Panc1 (cell line): ENCODE measurements at regions not wholly inside any gene's neighbourhood (a gene's known extent, or its start where the extent isn't known, plus 50 kb on each side); places are given as distances from the start of the nearest gene placed in this dataset.
"Not testable (repeated sequence)": the region's sequence is repeated elsewhere in the genome, so short reads cannot be mapped to it uniquely, and the experiment has no call there.

Experiments used
- ATAC-seq: fragments of 200-7000 bp; cut with Tn5 transposase; 2 replicates; pipeline ENCODE4 v1.9.1; 2020; ENCODE audit warnings: mild to moderate bottlenecking, moderate library complexity
- BruUV-seq: library from RNA; stranded (reverse); fragments of 400-500 nt; replicated peaks from 2 replicates; lab custom pipeline; 2021; lab: Mats Ljungman, UMichigan
- CTCF ChIA-PET: fragments of 300-600 bp; sonication (Branson Sonifier 250); formaldehyde crosslinking; loops from one replicate; lab custom pipeline; 2022; ENCODE audit warnings: antibody characterized with exemption; lab: Charles Lee
- POLR2A ChIA-PET: fragments of 300-600 bp; sonication (Branson Sonifier 250); formaldehyde crosslinking; loops from one replicate; lab custom pipeline; 2022; ENCODE audit warnings: antibody characterized with exemption; lab: Charles Lee
- DNase-seq: peaks from one replicate; pipeline ENCODE4 v3.0.0-alpha.2; 2010; ENCODE audit warnings: low read depth, low spot score
- H3K27ac ChIP-seq: 2 replicates; pipeline ENCODE4 v1.5.1; 2011; ENCODE audit warnings: mild to moderate bottlenecking, low read length, inconsistent platforms
- H3K27me3 ChIP-seq: fragments of 200-500 bp; sonication (Bioruptor generic); 2 replicates; pipeline ENCODE4 v1.6.0; 2014; ENCODE audit warnings: low read length, inconsistent platforms; ENCODE audit not compliant: control insufficient read depth, insufficient read depth
- H3K36me3 ChIP-seq: fragments of 200-500 bp; sonication (Bioruptor generic); 2 replicates; pipeline ENCODE4 v1.5.1; 2014; ENCODE audit warnings: inconsistent platforms, mild to moderate bottlenecking, low read length, moderate library complexity; ENCODE audit not compliant: control insufficient read depth, insufficient read depth
- H3K4me1 ChIP-seq: 2 replicates; pipeline ENCODE4 v1.5.1; 2011; ENCODE audit warnings: inconsistent platforms, mild to moderate bottlenecking, low read length, moderate library complexity; ENCODE audit not compliant: control insufficient read depth, insufficient read depth
- H3K4me3 ChIP-seq, 2 experiments: 2 replicates each; pipeline ENCODE4 v1.5.1; 2011 to 2012; ENCODE audit warnings: low read depth in 2 of 2, low read length in 2 of 2, mild to moderate bottlenecking in 2 of 2, inconsistent platforms in 1 of 2, moderate library complexity in 1 of 2
- H3K9me3 ChIP-seq: fragments of 200-500 bp; sonication (Bioruptor generic); 2 replicates; pipeline ENCODE4 v1.5.1; 2014; ENCODE audit warnings: low read depth, mild to moderate bottlenecking, inconsistent platforms, low read length, moderate library complexity; ENCODE audit not compliant: control insufficient read depth, insufficient read depth
- POLR2AphosphoS5 ChIP-seq: IDR thresholded peaks from 2 replicates; pipeline ENCODE4 v1.6.1; 2012; ENCODE audit warnings: mild to moderate bottlenecking, low read depth, low read length, moderate library complexity
- SIN3A ChIP-seq: IDR thresholded peaks from 2 replicates; pipeline ENCODE4 v1.6.1; 2012; ENCODE audit warnings: low read depth, mild to moderate bottlenecking, low read length, moderate library complexity, borderline replicate concordance; ENCODE audit not compliant: insufficient read depth
- TCF7L2 ChIP-seq: IDR thresholded peaks from 2 replicates; pipeline ENCODE4 v1.6.1; 2011; ENCODE audit warnings: mild to moderate bottlenecking, low read depth, low read length, inconsistent platforms
- in situ Hi-C: cut with HindIII; loops from 2 replicates; pipeline ENCODE4 v1.10.0; 2016; ENCODE audit warnings: low sequenced_read_pairs, low pct_unique_long_range_greater_than_20kb
- intact Hi-C: fragments of 100-400 bp; cut with micrococcal nuclease; formaldehyde crosslinking; loops from one replicate; pipeline ENCODE4 v1.10.0; 2022; ENCODE audit not compliant: unreplicated experiment
- TF ChIP-seq, protein P1 (sequence below): fragments of 450-650 bp; IDR thresholded peaks from 2 replicates; pipeline ENCODE4 v1.5.1; 2017; ENCODE audit warnings: mild to moderate bottlenecking
- TF ChIP-seq, protein P2 (sequence below), 2 experiments: IDR thresholded peaks; 2 replicates each; pipeline ENCODE4 v1.6.1; 2011 to 2012; ENCODE audit warnings: low read depth in 2 of 2, control low read depth in 1 of 2, low read length in 1 of 2, mild to moderate bottlenecking in 1 of 2, moderate library complexity in 1 of 2; ENCODE audit not compliant: insufficient read depth in 1 of 2

DNA sequence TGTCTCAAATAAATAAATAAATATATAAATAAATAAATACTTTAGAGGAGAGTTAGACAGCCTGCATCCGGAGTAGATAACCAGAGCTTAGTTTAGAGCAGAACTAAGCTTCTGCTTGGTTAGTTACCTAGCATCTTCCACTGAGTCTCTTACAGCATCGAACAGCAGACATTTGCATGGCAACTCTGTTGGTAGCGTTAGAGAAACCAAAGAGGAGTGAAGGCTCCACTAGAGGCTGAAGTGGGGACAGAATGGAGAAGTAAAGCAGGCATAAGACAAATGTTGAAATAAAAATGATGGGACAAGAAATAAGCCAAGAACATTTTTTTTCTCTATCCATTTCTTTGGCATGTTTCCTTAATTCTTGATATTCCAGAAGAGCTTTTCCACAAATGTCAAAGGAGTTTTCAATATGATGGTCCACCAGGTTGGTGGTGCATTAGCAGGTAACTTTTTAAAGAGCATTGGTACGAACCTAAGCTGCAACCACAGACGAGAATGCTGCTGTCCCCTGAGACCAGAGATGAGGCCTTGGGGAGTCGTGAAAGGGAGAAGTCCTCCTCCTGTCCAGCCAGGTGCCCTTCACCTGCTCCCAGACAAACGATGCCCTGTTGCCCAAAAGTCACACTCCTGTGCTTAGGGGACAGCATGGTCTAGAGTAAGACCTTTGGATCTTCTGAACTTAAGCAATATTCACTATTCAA, 438.3 kb downstream of the DIRAS2 start:
- in situ Hi-C loops (no loop called here), intact Hi-C loops (no loop called here)
- H3K4me3 ChIP-seq, result no peak overlapping the region
- H3K36me3 ChIP-seq, result no peaks in the 10 kb centered on the region
- TF ChIP-seq TCF7L2, result no peak
- TF ChIP-seq, protein P1, sequence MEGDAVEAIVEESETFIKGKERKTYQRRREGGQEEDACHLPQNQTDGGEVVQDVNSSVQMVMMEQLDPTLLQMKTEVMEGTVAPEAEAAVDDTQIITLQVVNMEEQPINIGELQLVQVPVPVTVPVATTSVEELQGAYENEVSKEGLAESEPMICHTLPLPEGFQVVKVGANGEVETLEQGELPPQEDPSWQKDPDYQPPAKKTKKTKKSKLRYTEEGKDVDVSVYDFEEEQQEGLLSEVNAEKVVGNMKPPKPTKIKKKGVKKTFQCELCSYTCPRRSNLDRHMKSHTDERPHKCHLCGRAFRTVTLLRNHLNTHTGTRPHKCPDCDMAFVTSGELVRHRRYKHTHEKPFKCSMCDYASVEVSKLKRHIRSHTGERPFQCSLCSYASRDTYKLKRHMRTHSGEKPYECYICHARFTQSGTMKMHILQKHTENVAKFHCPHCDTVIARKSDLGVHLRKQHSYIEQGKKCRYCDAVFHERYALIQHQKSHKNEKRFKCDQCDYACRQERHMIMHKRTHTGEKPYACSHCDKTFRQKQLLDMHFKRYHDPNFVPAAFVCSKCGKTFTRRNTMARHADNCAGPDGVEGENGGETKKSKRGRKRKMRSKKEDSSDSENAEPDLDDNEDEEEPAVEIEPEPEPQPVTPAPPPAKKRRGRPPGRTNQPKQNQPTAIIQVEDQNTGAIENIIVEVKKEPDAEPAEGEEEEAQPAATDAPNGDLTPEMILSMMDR, result no peak
- TF ChIP-seq, protein P2, sequence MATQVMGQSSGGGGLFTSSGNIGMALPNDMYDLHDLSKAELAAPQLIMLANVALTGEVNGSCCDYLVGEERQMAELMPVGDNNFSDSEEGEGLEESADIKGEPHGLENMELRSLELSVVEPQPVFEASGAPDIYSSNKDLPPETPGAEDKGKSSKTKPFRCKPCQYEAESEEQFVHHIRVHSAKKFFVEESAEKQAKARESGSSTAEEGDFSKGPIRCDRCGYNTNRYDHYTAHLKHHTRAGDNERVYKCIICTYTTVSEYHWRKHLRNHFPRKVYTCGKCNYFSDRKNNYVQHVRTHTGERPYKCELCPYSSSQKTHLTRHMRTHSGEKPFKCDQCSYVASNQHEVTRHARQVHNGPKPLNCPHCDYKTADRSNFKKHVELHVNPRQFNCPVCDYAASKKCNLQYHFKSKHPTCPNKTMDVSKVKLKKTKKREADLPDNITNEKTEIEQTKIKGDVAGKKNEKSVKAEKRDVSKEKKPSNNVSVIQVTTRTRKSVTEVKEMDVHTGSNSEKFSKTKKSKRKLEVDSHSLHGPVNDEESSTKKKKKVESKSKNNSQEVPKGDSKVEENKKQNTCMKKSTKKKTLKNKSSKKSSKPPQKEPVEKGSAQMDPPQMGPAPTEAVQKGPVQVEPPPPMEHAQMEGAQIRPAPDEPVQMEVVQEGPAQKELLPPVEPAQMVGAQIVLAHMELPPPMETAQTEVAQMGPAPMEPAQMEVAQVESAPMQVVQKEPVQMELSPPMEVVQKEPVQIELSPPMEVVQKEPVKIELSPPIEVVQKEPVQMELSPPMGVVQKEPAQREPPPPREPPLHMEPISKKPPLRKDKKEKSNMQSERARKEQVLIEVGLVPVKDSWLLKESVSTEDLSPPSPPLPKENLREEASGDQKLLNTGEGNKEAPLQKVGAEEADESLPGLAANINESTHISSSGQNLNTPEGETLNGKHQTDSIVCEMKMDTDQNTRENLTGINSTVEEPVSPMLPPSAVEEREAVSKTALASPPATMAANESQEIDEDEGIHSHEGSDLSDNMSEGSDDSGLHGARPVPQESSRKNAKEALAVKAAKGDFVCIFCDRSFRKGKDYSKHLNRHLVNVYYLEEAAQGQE (IDR thresholded peaks at IDR 0.05; ENCODE audit: insufficient read depth in 1 of 2, low read depth in 2 of 2, low read length in 1 of 2), result no peak
- no peak for TF ChIP-seq SIN3A
- no peak for TF ChIP-seq POLR2AphosphoS5
- H3K27ac ChIP-seq, result no peak overlapping the region
- no peaks in the 10 kb centered on the region for H3K27me3 ChIP-seq
- BruUV-seq, result no TSS peak
- CTCF ChIA-PET, result no interaction called here
- DNase-seq (no peak), ATAC-seq (no peak)
- no peaks in the 10 kb centered on the region for H3K9me3 ChIP-seq
- POLR2A ChIA-PET, result no interaction called here
- H3K4me1 ChIP-seq, result no peaks in the 10 kb centered on the region

DNA sequence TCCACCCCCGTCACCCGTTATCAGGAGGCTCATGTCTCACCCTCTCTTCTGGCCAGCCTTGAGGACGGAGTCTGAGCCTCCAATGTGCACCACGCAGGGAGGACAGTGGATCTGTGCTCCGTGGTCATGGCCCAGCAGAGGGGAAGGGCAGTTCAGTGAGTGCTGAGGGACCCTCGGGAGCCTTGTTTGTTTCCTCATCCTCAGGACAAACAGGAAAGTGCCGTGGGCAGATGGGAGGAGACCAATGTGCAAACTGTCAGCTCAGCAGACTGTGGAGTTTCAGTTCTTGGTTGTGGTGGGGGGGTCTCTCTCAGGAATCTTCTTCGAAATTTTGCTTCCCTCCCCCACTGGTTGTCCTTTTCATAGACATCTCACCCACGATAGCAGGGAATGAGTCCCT, 429.6 kb downstream of the DIRAS2 start:
- ATAC-seq, CTCF ChIA-PET, BruUV-seq, intact Hi-C loops, H3K27me3 ChIP-seq, H3K9me3 ChIP-seq, DNase-seq, H3K4me3 ChIP-seq, H3K4me1 ChIP-seq, H3K36me3 ChIP-seq, H3K27ac ChIP-seq, in situ Hi-C loops, POLR2A ChIA-PET: not testable (repeated sequence)

DNA sequence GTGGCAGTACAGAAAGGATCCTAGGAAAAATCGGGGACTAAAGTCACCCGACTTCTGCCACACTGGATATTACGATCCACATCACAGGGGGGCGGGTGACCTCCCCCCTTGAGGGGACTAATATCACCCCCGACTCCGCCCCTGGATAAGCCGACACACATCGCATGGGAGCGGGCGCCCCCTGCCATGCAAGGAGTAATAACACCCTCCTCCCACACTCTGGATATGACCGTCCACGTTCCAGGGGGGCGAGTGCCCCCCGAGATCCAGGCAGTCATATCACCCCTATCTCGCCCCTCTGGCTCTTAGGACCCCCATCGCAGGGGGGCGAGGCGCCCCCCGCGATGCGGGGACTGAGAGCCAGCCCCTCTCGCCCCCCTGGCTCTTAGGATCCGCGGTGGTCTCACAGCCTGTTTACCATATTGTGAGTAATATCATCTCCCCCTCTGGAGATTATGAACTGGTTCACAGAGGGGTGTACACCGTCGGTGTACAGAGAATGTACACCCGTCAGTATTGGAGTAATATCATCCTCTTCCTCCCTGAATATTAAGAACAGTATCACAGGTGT, 423.0 kb downstream of the DIRAS2 start:
- H3K36me3 ChIP-seq, result no peaks in the 10 kb centered on the region
- intact Hi-C loops (loop anchor here (10.0 kb wide), 2 partner anchors 625 to 655 kb away; no protein-coding TSS in a partner anchor), in situ Hi-C loops (no loop called here)
- no peaks in the 10 kb centered on the region for H3K27me3 ChIP-seq
- H3K4me1 ChIP-seq, result no peaks in the 10 kb centered on the region
- no peak for DNase-seq
- no peaks in the 10 kb centered on the region for H3K9me3 ChIP-seq
- no peak overlapping the region for H3K4me3 ChIP-seq
- no TSS peak for BruUV-seq
- TF ChIP-seq, protein P1, result peak; percentile 74
- TF ChIP-seq SIN3A, result no peak
- ChIA-PET CTCF (no interaction called here), POLR2A (no interaction called here)
- ATAC-seq, result no peak
- no peak overlapping the region for H3K27ac ChIP-seq

DNA sequence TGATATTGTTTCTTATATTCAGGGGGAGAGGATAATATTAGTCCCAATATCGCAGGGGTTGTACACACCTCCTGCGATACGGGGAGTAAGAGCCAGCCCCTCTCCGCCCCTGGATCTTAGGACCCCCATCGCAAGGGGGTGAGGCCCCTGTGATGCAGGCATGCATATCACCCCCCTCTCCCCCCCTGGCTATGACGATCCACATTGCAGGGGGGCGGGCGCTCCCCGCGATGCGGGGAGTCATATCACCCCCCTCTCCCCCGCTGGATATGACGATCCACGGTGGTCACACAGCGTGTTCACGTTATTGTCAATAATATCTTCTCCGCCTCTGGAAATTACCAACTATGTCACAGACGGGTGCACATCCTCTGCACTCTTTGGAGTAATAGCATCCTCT, 420.7 kb downstream of the DIRAS2 start:
- H3K27ac ChIP-seq, POLR2A ChIA-PET, in situ Hi-C loops, ATAC-seq, DNase-seq, H3K36me3 ChIP-seq, H3K9me3 ChIP-seq, CTCF ChIA-PET, H3K4me3 ChIP-seq, BruUV-seq, H3K27me3 ChIP-seq, H3K4me1 ChIP-seq: not testable (repeated sequence)
- intact Hi-C loops, result loop anchor here (10.0 kb wide), 2 partner anchors 627 to 653 kb away; no protein-coding TSS in a partner anchor
